ENCODE measurements at regions not wholly inside any gene's neighbourhood (a gene's known extent, or its start where the extent isn't known, plus 50 kb on each side); places are given as distances from the start of the nearest gene placed in this dataset.

DNA sequence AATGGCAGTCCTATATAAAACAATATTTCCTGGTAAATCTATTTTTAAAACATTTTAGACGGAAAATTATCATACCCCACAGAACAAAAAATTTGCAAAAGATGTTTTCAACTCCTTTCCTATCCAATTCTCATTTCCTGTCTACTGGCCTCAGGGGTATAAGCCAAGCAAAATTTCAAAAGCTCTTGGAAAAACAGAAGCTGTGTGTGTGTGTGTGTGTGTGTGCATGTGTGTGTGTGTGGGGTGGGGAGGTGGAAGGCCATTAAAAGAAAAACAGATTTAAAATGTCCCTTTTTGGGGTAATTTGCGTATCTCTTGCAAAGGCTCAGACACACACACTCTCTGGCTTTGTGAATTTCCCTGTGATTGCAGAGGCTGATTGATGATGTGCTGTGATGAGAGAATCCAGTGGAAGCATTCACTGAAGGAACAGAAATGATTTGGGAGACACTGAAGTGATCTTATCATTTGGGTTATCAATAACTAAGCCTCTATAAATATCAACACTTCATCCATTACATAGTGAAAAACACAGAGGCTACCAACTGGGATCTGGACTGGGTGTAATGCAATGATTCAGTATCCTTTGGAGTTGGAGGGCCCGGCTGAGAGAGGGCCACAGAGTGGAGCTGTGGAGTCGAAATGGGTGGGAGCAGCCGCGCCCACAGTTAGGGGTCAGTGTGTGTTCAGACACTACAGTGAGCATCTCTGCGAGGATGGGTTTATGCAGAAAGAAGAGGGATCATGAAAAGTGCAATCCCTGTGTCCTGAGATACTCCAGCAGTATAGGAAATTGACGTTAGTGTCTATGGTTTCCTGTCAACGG lies 106.8 kb upstream of the PREP start:
- Histone ChIP-seq H3K36me3 (ENCODE audit: control insufficient read depth in 4 of 4, insufficient read depth in 3 of 4, low read depth in 1 of 4, low read length in 3 of 4) (no peaks in the 10 kb centered on the region), H3K27me3 (ENCODE audit: control insufficient read depth in 4 of 4, insufficient read depth in 4 of 4, low read length in 3 of 4) (peaks cover 0 to 4% (median 0%) of the 10 kb centered on the region in 4 donors), H3K27ac (ENCODE audit: low read depth in 1 of 2, low read length in 2 of 2) (no peak overlapping the region), H3K4me1 (ENCODE audit: control insufficient read depth in 4 of 4, insufficient read depth in 4 of 4, low read length in 3 of 4) (no peaks in the 10 kb centered on the region), H3K9ac (ENCODE audit: low read depth in 1 of 2, low read length in 2 of 2) (no peak overlapping the region), H3K9me3 (ENCODE audit: control insufficient read depth in 4 of 4, low read length in 3 of 4) (no peaks in the 10 kb centered on the region), H3K4me3 (ENCODE audit: low read depth in 1 of 3, low read length in 3 of 3) (no peak overlapping the region)
- TF ChIP-seq SP1 (IDR thresholded peaks at IDR 0.05) (no peak), ZBTB33 (IDR thresholded peaks at IDR 0.05) (no peak), REST (IDR thresholded peaks at IDR 0.05) (no peak), HNF4G (IDR thresholded peaks at IDR 0.05) (no peak), ATF3 (IDR thresholded peaks at IDR 0.05) (no peak), FOXA1 (IDR thresholded peaks at IDR 0.05) (no peak), GABPA (IDR thresholded peaks at IDR 0.05 in 1 of 2, conservative IDR thresholded peaks at IDR 0.05 in 1 of 2) (no peak), YY1 (IDR thresholded peaks at IDR 0.05) (no peak), NR2F2 (IDR thresholded peaks at IDR 0.05) (no peak), RAD21 (IDR thresholded peaks at IDR 0.05) (no peak), EGR1 (IDR thresholded peaks at IDR 0.05; ENCODE audit: low read depth in 2 of 2) (no peak), FOXA2 (IDR thresholded peaks at IDR 0.05) (no peak), RXRA (IDR thresholded peaks at IDR 0.05) (no peak), CTCF (IDR thresholded peaks at IDR 0.05; ENCODE audit: low read depth, low read length, missing input control) (no peak), JUND (IDR thresholded peaks at IDR 0.05) (no peak), TAF1 (conservative IDR thresholded peaks at IDR 0.05) (no peak), MAX (IDR thresholded peaks at IDR 0.05) (no peak)
- WGBS = 43% methylated on average over 9 of the region's 9 CpGs
- DNase-seq (ENCODE audit: low spot score) = no peak
